ENCODE measurements at regions not wholly inside any gene's neighbourhood (a gene's known extent, or its start where the extent isn't known, plus 50 kb on each side); places are given as distances from the start of the nearest gene placed in this dataset.

DNA sequence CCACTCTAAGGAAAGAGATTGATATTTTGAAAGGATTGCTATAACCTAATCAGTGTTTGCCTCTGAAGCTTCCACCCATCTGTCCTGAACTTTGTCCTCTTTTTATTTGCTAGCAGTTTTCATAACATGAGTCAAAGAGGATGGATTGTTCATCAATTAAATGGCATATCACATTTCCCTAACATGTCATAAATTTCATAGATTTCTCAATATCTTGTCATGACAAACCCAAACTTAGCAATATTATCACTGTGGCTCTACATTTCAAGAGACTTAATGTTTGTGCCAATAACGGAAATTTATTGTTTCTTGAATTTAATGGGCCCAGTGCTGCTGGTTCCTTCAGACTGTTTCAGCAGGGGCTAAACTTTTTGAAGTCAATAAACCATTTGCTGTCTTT is 330.3 kb downstream of the CAAP1 start:
- Histone ChIP-seq H3K9me3 (ENCODE audit: control insufficient read depth, insufficient read depth, low read length) (no peaks in the 10 kb centered on the region), H3K4me3 (ENCODE audit: low read length) (no peak overlapping the region), H4K20me1 (ENCODE audit: control insufficient read depth, insufficient read depth, low read depth, low read length) (no peaks in the 10 kb centered on the region), H3K27ac (ENCODE audit: low read depth, low read length) (no peak overlapping the region), H3K27me3 (ENCODE audit: control insufficient read depth, low read length) (no peaks in the 10 kb centered on the region), H3K4me1 (ENCODE audit: control insufficient read depth, low read length) (no peaks in the 10 kb centered on the region), H3K9me2 (replicated peaks; ENCODE audit: control insufficient read depth, low read length) (no peaks in the 10 kb centered on the region), H3K79me2 (ENCODE audit: control insufficient read depth, low read length) (no peaks in the 10 kb centered on the region), H3K4me2 (ENCODE audit: low read length) (no peak overlapping the region), H3K36me3 (ENCODE audit: control insufficient read depth, low read length) (no peaks in the 10 kb centered on the region), H3F3A (ENCODE audit: control insufficient read depth, insufficient read depth) (no peaks in the 10 kb centered on the region)
- TF ChIP-seq, protein P1, sequence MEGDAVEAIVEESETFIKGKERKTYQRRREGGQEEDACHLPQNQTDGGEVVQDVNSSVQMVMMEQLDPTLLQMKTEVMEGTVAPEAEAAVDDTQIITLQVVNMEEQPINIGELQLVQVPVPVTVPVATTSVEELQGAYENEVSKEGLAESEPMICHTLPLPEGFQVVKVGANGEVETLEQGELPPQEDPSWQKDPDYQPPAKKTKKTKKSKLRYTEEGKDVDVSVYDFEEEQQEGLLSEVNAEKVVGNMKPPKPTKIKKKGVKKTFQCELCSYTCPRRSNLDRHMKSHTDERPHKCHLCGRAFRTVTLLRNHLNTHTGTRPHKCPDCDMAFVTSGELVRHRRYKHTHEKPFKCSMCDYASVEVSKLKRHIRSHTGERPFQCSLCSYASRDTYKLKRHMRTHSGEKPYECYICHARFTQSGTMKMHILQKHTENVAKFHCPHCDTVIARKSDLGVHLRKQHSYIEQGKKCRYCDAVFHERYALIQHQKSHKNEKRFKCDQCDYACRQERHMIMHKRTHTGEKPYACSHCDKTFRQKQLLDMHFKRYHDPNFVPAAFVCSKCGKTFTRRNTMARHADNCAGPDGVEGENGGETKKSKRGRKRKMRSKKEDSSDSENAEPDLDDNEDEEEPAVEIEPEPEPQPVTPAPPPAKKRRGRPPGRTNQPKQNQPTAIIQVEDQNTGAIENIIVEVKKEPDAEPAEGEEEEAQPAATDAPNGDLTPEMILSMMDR (IDR thresholded peaks at IDR 0.05; ENCODE audit: low read depth, low read length, poor library complexity, severe bottlenecking): no peak
- no peak for TF ChIP-seq EZH2phosphoT487 (IDR thresholded peaks at IDR 0.05; ENCODE audit: borderline replicate concordance, low read length)

DNA sequence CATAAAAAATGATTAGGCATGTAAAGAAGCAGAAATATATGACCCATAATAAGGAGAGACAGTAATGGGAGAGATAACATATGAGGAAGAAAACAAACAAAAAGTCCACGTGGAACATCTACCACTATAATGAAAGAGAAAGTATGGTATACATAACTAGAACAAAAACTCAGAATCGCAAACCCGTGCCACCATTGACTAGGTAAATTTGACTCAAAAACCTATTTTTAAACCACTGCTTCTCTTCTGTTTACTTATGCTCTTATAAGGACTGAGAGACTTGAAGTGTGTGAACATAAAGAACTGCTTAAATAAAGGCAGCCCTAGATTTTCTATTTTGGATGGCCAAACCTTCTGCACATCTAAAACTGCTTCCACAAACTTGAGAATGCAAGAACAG is 330.7 kb downstream of the CAAP1 start:
- Histone ChIP-seq H3K9me2 (replicated peaks; ENCODE audit: control insufficient read depth, low read length) (no peaks in the 10 kb centered on the region), H3F3A (ENCODE audit: control insufficient read depth, insufficient read depth) (no peaks in the 10 kb centered on the region)
- TF ChIP-seq, protein P1 (IDR thresholded peaks at IDR 0.05; ENCODE audit: low read depth, low read length, poor library complexity, severe bottlenecking): no peak
- no peak for TF ChIP-seq EZH2phosphoT487 (IDR thresholded peaks at IDR 0.05; ENCODE audit: borderline replicate concordance, low read length)

DNA sequence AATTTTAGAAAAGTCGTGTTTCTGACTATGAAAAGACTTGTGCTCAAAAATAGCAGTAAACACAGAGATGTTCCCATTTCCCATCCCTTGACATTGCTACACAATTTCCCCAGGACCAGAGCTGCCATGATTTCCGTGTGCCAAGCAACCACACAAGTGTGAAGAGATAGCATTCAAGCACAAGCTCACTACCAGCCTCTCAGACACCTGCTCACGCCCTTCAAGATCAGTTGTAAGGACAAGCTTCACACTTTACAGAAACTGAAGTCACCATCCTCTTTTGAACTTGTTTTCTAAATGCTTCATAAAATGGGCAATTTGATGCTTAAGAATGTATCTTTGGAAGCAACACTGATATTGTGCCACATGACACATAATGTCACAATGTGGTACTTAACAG is 333.1 kb downstream of the CAAP1 start:
- Histone ChIP-seq H3K27ac (ENCODE audit: low read depth, low read length) (no peak overlapping the region), H3K9me2 (replicated peaks; ENCODE audit: control insufficient read depth, low read length) (no peaks in the 10 kb centered on the region), H3K9me3 (ENCODE audit: control insufficient read depth, insufficient read depth, low read length) (no peaks in the 10 kb centered on the region), H3K4me3 (ENCODE audit: low read length) (no peak overlapping the region), H4K20me1 (ENCODE audit: control insufficient read depth, insufficient read depth, low read depth, low read length) (no peaks in the 10 kb centered on the region), H3K4me2 (ENCODE audit: low read length) (no peak overlapping the region), H3K79me2 (ENCODE audit: control insufficient read depth, low read length) (no peaks in the 10 kb centered on the region), H3K36me3 (ENCODE audit: control insufficient read depth, low read length) (no peaks in the 10 kb centered on the region), H3F3A (ENCODE audit: control insufficient read depth, insufficient read depth) (no peaks in the 10 kb centered on the region), H3K27me3 (ENCODE audit: control insufficient read depth, low read length) (no peaks in the 10 kb centered on the region), H3K4me1 (ENCODE audit: control insufficient read depth, low read length) (no peaks in the 10 kb centered on the region)
- TF ChIP-seq, protein P1 (IDR thresholded peaks at IDR 0.05; ENCODE audit: low read depth, low read length, poor library complexity, severe bottlenecking): no peak
- no peak for TF ChIP-seq EZH2phosphoT487 (IDR thresholded peaks at IDR 0.05; ENCODE audit: borderline replicate concordance, low read length)

More for the DNA sequence above, 330.7 kb downstream of the CAAP1 start:
- no peaks in the 10 kb centered on the region for H4K20me1 ChIP-seq (ENCODE audit: control insufficient read depth, insufficient read depth, low read depth, low read length)
- no peaks in the 10 kb centered on the region for H3K79me2 ChIP-seq (ENCODE audit: control insufficient read depth, low read length)
- H3K36me3 ChIP-seq (ENCODE audit: control insufficient read depth, low read length): no peaks in the 10 kb centered on the region
- H3K4me2 ChIP-seq (ENCODE audit: low read length): no peak overlapping the region
- no peaks in the 10 kb centered on the region for H3K9me3 ChIP-seq (ENCODE audit: control insufficient read depth, insufficient read depth, low read length)
- no peak overlapping the region for H3K4me3 ChIP-seq (ENCODE audit: low read length)
- H3K27ac ChIP-seq (ENCODE audit: low read depth, low read length): no peak overlapping the region
- no peaks in the 10 kb centered on the region for H3K4me1 ChIP-seq (ENCODE audit: control insufficient read depth, low read length)
- no peaks in the 10 kb centered on the region for H3K27me3 ChIP-seq (ENCODE audit: control insufficient read depth, low read length)

DNA sequence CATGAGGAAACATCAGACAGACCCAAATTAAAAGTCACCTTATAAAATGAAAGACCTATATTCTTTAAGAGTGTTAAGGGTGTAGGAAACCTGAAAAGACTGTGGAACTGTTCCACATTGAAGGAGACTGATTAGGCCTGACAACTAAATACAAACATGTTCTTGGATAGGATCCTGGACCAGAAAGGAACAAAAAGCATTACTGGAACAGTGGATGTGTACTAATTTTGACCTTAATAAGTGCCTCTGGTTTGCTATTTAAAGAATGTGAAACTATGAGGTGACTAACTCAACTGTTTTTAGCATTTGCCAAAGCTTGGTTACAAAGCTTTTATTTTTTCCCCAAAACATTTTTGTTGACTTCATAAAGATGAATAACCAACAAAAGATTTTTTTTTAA is 340.6 kb downstream of the CAAP1 start:
- H3K9me2 ChIP-seq (replicated peaks; ENCODE audit: control insufficient read depth, low read length): no peaks in the 10 kb centered on the region
- H3K4me3 ChIP-seq (ENCODE audit: low read length): no peak overlapping the region
- H3F3A ChIP-seq (ENCODE audit: control insufficient read depth, insufficient read depth): no peaks in the 10 kb centered on the region
- no peaks in the 10 kb centered on the region for H3K36me3 ChIP-seq (ENCODE audit: control insufficient read depth, low read length)
- no peaks in the 10 kb centered on the region for H3K9me3 ChIP-seq (ENCODE audit: control insufficient read depth, insufficient read depth, low read length)
- H3K4me2 ChIP-seq (ENCODE audit: low read length): no peak overlapping the region
- H3K27me3 ChIP-seq (ENCODE audit: control insufficient read depth, low read length): no peaks in the 10 kb centered on the region
- H3K79me2 ChIP-seq (ENCODE audit: control insufficient read depth, low read length): no peaks in the 10 kb centered on the region
- H4K20me1 ChIP-seq (ENCODE audit: control insufficient read depth, insufficient read depth, low read depth, low read length): no peaks in the 10 kb centered on the region
- no peaks in the 10 kb centered on the region for H3K4me1 ChIP-seq (ENCODE audit: control insufficient read depth, low read length)
- TF ChIP-seq, protein P1 (IDR thresholded peaks at IDR 0.05; ENCODE audit: low read depth, low read length, poor library complexity, severe bottlenecking): no peak
- TF ChIP-seq EZH2phosphoT487 (IDR thresholded peaks at IDR 0.05; ENCODE audit: borderline replicate concordance, low read length): no peak
- no peak overlapping the region for H3K27ac ChIP-seq (ENCODE audit: low read depth, low read length)
